GM18517 (cell line): ENCODE measurements at regions not wholly inside any gene's neighbourhood (a gene's known extent, or its start where the extent isn't known, plus 50 kb on each side); places are given as distances from the start of the nearest gene placed in this dataset.
A peak's percentile ranks its signal among the peaks of the same experiment; 100 is the strongest.

Experiments used
- ATAC-seq: cut with Tn5 transposase; IDR thresholded peaks from one replicate; pipeline ENCODE4 v1.9.1; 2021; ENCODE audit warnings: mild to moderate bottlenecking, moderate library complexity; ENCODE audit not compliant: unreplicated experiment

- ATAC-seq: no peak
Observed at GRCh38 chrX:107560041-107560440, 68.3 kb upstream of the PRPS1 start.

DNA sequence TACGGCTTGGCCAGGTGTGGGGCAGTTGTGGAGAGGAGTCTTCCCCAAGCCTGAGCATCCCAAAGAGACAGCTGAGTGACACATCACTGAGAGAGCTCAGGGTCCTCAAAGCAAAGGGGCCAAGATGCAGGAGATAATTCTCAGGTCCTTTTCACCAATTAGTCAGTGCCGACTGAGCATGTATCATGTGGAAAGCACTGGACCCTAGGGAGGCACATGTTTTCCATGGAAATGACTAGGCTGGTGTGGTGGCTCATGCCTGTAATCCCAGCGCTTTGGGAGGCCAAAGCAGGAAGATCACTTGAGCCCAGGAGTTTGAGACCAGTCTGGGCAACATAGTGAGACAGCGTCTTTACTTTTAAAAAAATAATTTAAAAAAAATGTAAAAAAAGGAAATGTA, 67.3 kb upstream of the PRPS1 start:
- ATAC-seq: no peak

- no peak for ATAC-seq
Observed at GRCh38 chrX:107561468-107562215, 66.7 kb upstream of the PRPS1 start.

- ATAC-seq: no peak
Observed at GRCh38 chrX:107562482-107562881, 65.8 kb upstream of the PRPS1 start.

- no peak for ATAC-seq
Observed at GRCh38 chrX:107563824-107564223, 64.5 kb upstream of the PRPS1 start.

DNA sequence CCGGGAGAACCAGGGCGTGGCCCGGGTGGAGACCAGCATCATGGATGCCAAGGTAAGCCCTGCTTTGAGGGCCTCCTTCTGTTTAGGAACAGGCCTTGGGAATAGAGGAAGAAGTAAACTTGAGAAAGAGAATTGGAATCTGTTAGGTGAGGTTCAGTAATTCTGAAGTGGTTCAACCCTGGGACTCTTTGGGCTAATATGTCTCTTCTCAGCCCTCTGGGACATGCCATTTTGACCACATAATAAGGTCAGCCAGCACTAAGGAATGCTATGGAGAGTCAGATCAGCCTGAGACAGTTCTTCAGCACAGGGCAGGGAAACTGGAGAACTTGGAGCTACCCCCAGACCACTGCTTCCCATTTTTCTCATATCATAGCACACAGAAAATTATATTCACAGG, 63.3 kb upstream of the PRPS1 start:
- no peak for ATAC-seq

GRCh38 chrX:107565931-107566603, 62.2 kb upstream of the PRPS1 start:
- no peak for ATAC-seq

- no peak for ATAC-seq
Observed at GRCh38 chrX:107566604-107567262, 61.6 kb upstream of the PRPS1 start.

DNA sequence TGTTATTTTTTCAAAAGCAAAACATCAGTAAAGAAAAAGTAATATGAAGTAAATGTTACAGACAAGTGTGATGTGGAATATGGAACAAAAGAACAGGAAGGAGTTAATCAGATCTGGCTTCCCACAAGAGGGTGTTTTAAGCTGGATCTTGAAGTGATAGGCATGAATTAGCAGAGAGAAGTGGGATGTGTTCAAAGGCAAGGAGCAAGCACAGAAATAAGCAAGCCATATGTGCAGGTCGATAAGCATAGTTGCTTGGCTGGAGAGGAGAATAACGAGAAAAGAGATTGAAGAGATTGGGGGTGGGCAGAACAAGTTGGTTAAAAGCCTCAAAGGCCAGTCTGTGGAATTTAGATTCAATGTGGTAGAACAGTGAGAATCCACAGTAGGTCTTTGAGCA, 60.9 kb upstream of the PRPS1 start:
- no peak for ATAC-seq

- ATAC-seq: no peak
Observed at GRCh38 chrX:107571296-107571998, 56.9 kb upstream of the PRPS1 start.

- no peak for ATAC-seq
Observed at GRCh38 chrX:107573016-107573415, 55.3 kb upstream of the PRPS1 start.

GRCh38 chrX:107574054-107574683, 54.1 kb upstream of the PRPS1 start:
- no peak for ATAC-seq

- ATAC-seq: no peak
Observed at GRCh38 chrX:107574711-107575110, 53.6 kb upstream of the PRPS1 start.

DNA sequence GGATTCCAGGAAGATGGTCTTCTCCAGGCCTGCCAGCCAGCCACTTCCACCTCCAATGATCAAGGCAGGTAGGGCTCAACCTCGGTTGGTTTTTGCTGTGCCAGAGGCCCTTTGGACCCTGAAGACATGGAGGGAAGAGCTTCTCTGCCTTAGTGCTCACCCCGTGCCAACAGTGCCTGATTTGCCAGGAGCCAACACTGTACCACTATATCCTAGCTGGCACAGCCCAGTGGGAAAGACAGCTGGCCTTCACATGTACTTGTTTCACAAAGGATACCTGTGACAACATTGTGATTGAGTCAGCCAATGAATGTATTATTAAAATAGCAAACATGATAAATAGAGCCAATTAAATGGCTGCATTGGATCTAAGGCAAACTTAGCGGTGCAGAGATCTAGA, 51.9 kb upstream of the PRPS1 start:
- no peak for ATAC-seq

GRCh38 chrX:107576841-107577240, 51.5 kb upstream of the PRPS1 start:
- ATAC-seq: peak; percentile 56

DNA sequence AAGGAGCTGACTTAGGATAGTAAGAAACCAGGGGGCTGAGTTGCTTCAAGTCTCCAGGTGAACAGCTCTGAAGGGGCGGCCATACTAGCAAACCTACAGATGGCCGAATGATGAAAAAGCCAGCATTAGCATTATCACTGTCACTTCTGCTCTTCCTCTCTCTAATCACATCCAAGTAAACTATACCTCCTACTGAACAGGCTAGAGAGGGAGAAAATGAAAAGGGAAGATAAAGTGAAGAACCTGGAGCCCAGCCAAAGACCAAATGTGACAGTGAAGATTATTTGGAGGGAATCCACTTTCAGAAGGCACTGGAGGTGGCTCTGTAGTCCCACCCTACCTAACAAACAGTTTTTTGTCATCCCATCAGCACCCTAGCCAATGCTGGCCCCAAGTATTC, 50.4 kb upstream of the PRPS1 start:
- no peak for ATAC-seq
